Naive thymus-derived CD8-positive, alpha-beta T cell (primary cell): ENCODE measurements at regions not wholly inside any gene's neighbourhood (a gene's known extent, or its start where the extent isn't known, plus 50 kb on each side); places are given as distances from the start of the nearest gene placed in this dataset.
A peak's percentile ranks its signal among the peaks of the same experiment; 100 is the strongest.

ENCODE experiments used
- ATAC-seq, 2 donors: fragments of 150-1000 bp; cut with Tn5 transposase in 1 of 2; sonication (Bioruptor Pico), chemical (Tn5 transposase) in 1 of 2; 1 replicate in 1 of 2; 2 replicates in 1 of 2; pipeline ENCODE4 v1.10.0; 2021; ENCODE audit warnings: mild to moderate bottlenecking in 2 of 2, moderate library complexity in 2 of 2
- POLR2A ChIA-PET: fragments of 350-600 bp; sonication (Branson Sonifier 250); formaldehyde crosslinking; loops from one replicate; lab custom pipeline; 2021; ENCODE audit warnings: antibody characterized with exemption; lab: Charles Lee
- DNase-seq, 10 donors: peaks; one replicate each; pipeline versions ENCODE4 v3.0.0 to v3.0.0-alpha.2; 2020 to 2022
- H3K27ac Mint-ChIP-seq, 10 donors: one replicate each; pipeline ENCODE4 v1.8.0; 2020 to 2022; ENCODE audit warnings: mild to moderate bottlenecking in 10 of 10, mixed read lengths in 10 of 10, moderate library complexity in 4 of 10, inconsistent platforms in 1 of 10
- H3K27me3 Mint-ChIP-seq, 5 donors: one replicate each; pipeline ENCODE4 v1.8.0; 2021 to 2022; ENCODE audit warnings: mixed read lengths in 5 of 5
- H3K36me3 Mint-ChIP-seq, 3 donors: one replicate each; pipeline ENCODE4 v1.8.0; 2020 to 2022; ENCODE audit warnings: mixed read lengths in 3 of 3, mild to moderate bottlenecking in 2 of 3, inconsistent platforms in 1 of 3
- H3K4me1 Mint-ChIP-seq, 4 donors: one replicate each; pipeline ENCODE4 v1.8.0; 2021 to 2022; ENCODE audit warnings: mixed read lengths in 4 of 4
- H3K4me3 Mint-ChIP-seq, 10 donors: one replicate each; pipeline ENCODE4 v1.8.0; 2020 to 2022; ENCODE audit warnings: mild to moderate bottlenecking in 10 of 10, mixed read lengths in 10 of 10, moderate library complexity in 6 of 10, inconsistent platforms in 1 of 10
- H3K9me3 Mint-ChIP-seq, 9 donors: one replicate each; pipeline ENCODE4 v1.8.0; 2020 to 2022; ENCODE audit warnings: mixed read lengths in 9 of 9, mild to moderate bottlenecking in 3 of 9, inconsistent platforms in 1 of 9, moderate library complexity in 1 of 9

DNA sequence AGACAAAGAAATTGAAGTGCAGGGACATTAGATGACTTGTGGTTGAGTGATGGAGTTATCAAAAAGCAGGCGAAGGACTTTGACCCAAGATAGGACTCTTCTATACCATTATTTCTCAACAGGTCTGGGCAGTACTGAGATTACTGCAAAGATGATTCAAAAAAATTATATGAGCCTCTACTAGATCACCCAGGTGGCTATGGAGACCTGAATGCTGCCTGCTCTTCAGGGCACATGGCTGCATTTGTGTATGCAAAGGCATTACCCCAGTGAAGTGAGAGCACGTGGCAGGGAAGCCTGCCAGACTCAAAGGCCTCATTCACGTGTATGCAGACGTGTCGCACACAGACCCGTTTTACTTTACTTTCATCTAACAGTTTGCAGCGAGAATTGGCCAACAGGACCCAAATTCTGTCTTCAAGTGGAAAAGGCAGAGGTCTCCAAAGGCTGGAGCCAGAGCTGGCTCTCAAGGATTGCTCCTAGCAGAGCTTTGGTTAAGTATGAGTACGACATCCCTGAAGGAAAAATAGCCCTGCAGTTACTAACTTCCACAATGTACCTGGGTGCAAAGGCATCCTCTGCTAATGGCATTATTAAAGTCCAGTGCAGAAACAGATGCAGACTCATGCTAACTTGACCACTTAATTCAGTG, 113.8 kb upstream of the ARMC2 start:
- Mint-ChIP-seq H3K4me3 (no peak overlapping the region), H3K9me3 (no peaks in the 10 kb centered on the region), H3K27me3 (peaks cover 0 to 5% (median 0%) of the 10 kb centered on the region in 5 donors), H3K36me3 (no peaks in the 10 kb centered on the region), H3K27ac (no peak overlapping the region), H3K4me1 (peaks cover 0 to 4% (median 0%) of the 10 kb centered on the region in 4 donors)
- ATAC-seq (no peak), DNase-seq (no peak)
- POLR2A ChIA-PET = no interaction called here

DNA sequence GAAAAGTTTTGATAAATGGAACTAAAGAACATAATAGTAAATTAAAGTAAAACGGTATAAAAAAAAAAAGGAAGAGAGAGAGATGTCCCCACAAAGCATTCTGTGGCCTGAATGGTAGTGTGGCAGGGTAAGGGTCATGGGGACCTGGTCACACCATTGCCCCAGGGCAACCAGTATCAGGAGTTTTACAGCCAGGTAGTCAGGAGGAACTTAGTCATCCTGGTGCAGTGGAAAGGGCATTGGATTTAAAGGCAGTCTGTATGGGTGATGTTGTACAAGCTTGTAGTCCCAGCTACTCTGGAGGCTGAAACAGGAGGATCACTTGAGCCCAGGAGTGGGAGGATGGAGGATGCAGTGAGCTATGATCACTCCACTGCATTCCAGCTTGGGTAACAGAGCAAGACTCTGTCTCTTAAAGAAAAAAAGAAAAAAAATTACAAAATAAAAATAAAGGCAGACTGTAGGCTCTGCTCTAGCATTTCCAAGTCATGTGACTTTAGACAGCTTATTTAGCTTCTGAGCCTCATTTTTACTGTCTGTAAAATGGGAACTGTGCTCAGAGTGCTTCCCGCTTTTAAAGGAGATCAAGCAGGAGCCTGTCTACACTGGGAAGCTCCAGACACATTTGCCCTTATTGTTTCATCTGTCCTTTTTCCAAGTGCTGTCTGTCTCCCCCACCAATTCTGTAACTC, 112.8 kb upstream of the ARMC2 start:
- H3K4me3 Mint-ChIP-seq = no peak overlapping the region
- POLR2A ChIA-PET = no interaction called here
- H3K27ac Mint-ChIP-seq = peak overlapping the region in 1 of 10 donors; percentile 14
- H3K4me1 Mint-ChIP-seq = peaks cover 0 to 4% (median 0%) of the 10 kb centered on the region in 4 donors
- no peak for DNase-seq
- no peaks in the 10 kb centered on the region for H3K36me3 Mint-ChIP-seq
- no peak for ATAC-seq
- H3K9me3 Mint-ChIP-seq = no peaks in the 10 kb centered on the region
- H3K27me3 Mint-ChIP-seq = peaks cover 0 to 5% (median 0%) of the 10 kb centered on the region in 5 donors

DNA sequence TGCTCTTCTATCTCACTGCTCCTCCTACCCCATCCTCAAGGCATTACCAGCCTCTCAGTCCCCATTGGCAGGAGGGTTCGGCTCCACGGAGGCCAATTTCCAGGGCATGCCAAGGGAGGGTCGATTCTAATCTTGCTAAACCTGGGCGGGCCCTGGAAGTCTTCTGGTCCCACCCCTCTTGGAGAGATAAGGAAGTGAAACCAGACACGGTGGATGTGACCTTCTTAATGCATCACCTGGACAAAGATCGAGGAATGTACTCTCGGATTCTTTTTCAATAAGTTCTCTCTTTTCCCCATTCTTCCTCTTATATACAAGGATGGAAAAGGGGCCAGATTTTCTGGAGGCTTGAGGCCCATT, 112.2 kb upstream of the ARMC2 start:
- no peak overlapping the region for H3K4me3 Mint-ChIP-seq
- DNase-seq (no peak), ATAC-seq (no peak)
- POLR2A ChIA-PET = no interaction called here
- no peaks in the 10 kb centered on the region for H3K36me3 Mint-ChIP-seq
- no peaks in the 10 kb centered on the region for H3K9me3 Mint-ChIP-seq
- H3K27me3 Mint-ChIP-seq = peaks cover 0 to 5% (median 0%) of the 10 kb centered on the region in 5 donors
- H3K4me1 Mint-ChIP-seq = peaks cover 0 to 4% (median 0%) of the 10 kb centered on the region in 4 donors
- H3K27ac Mint-ChIP-seq = no peak overlapping the region

DNA sequence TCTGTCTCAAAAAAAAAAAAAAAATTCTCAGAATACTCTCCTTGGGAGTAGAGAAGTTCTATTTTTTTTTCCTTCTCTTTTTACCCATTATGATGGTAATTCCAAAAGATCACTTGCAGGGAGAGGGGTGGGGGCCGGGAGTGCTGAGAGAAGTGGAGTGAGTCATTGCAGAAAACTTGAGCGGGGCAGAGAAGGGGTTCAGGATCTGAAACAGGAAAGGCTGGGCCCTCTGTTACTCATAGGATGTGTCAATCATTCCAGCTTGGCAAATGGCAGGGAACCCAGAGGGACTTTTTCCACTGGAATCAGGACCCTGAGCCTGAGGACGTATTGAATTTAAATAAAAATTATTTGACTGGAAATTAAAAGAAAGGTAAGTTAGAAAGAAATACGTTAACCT, 111.4 kb upstream of the ARMC2 start:
- Mint-ChIP-seq H3K27ac (no peak overlapping the region), H3K27me3 (peaks cover 0 to 8% (median 3%) of the 10 kb centered on the region in 5 donors), H3K9me3 (no peaks in the 10 kb centered on the region), H3K4me3 (no peak overlapping the region), H3K36me3 (no peaks in the 10 kb centered on the region), H3K4me1 (peaks cover 0 to 4% (median 0%) of the 10 kb centered on the region in 4 donors)
- POLR2A ChIA-PET = interaction anchor here (1.2 kb wide), 1 partner anchor 15 kb away, joined by 3 read pairs; no protein-coding TSS in a partner anchor
- no peak for DNase-seq
- no peak for ATAC-seq

DNA sequence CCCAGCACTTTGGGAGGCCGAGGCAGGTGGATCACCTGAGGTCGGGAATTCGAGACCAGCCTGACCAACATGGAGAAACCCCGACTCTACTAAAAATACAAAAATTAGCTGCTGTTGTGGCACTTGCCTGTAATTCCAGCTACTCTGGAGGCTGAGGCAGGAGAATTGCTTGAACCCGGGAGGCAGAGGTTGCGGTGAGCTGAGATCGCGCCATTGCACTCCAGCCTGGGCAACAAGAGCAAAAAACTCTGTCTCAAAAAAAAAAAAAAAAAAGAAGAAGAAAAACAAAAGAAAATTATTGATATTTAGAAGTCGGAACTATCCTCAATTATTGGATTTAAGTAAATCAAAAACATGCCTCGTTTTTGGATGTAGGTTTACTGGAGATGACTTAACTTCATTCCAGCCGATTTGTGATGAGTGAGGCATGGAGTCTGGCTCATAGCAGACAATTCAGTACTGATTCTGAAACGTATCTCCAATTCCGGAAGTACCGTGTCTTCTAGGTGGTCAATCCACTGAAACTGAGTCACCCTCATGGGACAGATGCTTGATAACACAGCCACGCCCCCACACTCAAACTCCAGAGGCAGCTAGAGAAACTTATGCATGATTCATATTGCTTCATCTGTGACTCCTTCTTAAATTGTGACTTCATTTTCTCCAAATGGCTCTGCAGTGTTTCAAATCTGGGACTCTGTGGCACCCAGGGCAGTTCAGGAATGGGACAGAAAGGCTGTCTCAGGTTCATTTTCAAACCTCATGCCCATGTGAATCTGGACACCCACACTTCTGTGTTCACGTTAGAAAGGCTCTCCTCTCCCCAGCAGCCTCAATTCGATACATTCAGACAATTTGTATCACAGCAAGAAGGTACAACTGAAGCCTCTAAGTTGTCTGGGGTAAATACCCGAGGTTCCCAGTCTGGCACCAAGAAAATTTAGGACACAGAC, 110.4 kb upstream of the ARMC2 start:
- Mint-ChIP-seq H3K9me3 (no peaks in the 10 kb centered on the region), H3K27me3 (peaks cover 0 to 13% (median 3%) of the 10 kb centered on the region in 5 donors), H3K27ac (no peak overlapping the region), H3K4me1 (peaks cover 0 to 4% (median 0%) of the 10 kb centered on the region in 4 donors), H3K36me3 (no peaks in the 10 kb centered on the region), H3K4me3 (no peak overlapping the region)
- DNase-seq (no peak), ATAC-seq (no peak)
- POLR2A ChIA-PET = interaction anchor here (1.2 kb wide), 1 partner anchor 16 kb away, joined by 3 read pairs; no protein-coding TSS in a partner anchor

DNA sequence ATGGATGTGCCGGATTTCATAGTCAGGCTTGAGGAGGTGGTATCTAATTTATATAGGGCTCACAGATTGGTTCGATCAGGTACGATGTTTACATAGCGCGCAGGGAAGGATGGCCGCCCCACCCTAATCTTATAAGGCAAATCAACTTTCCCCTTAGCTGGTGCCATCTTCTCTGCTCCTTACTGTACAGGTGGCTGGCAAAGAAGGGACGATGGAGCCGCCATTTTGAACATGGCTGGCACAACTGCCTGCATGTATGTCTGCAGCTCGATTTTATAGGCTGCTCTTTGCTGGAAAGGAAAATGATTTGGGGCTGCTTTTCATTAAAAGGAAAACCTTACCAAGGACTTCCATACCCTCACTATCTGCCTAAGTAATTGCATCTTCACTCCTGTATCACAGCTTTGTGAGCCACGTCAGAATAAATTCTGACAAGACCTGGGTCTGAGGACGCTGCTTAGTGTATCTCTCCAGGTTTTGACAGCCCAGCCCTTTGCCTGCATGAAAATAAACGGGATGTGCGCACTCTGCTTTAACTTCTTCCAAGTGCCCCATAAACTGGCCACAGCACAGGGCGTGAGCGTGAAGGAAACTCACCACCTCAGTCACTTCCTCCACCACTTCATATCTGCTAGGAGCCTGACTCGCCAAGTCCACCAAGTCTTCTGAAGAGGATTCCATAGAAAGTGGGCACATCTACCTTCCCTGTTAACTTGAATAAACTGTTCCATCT, 109.4 kb upstream of the ARMC2 start:
- Mint-ChIP-seq H3K27me3 (peaks cover 0 to 23% (median 6%) of the 10 kb centered on the region in 5 donors), H3K36me3 (no peaks in the 10 kb centered on the region), H3K4me3 (no peak overlapping the region), H3K27ac (no peak overlapping the region), H3K4me1 (peaks cover 0 to 4% (median 0%) of the 10 kb centered on the region in 4 donors), H3K9me3 (no peaks in the 10 kb centered on the region)
- ATAC-seq = no peak
- no peak for DNase-seq
- POLR2A ChIA-PET = no interaction called here

GRCh38 chr6:108739496-108740330, 108.5 kb upstream of the ARMC2 start:
- POLR2A ChIA-PET = no interaction called here
- H3K27ac Mint-ChIP-seq = peak overlapping the region in 1 of 10 donors; percentile 4
- DNase-seq = no peak
- ATAC-seq = no peak
- H3K27me3 Mint-ChIP-seq = peaks cover 0 to 24% (median 6%) of the 10 kb centered on the region in 5 donors
- H3K36me3 Mint-ChIP-seq = no peaks in the 10 kb centered on the region
- no peak overlapping the region for H3K4me3 Mint-ChIP-seq
- H3K4me1 Mint-ChIP-seq = peaks cover 0 to 4% (median 0%) of the 10 kb centered on the region in 4 donors
- H3K9me3 Mint-ChIP-seq = no peaks in the 10 kb centered on the region

- DNase-seq = no peak
- no peak overlapping the region for H3K4me3 Mint-ChIP-seq
- peaks cover 0 to 24% (median 9%) of the 10 kb centered on the region in 5 donors for H3K27me3 Mint-ChIP-seq
- ATAC-seq = no peak
- no peaks in the 10 kb centered on the region for H3K36me3 Mint-ChIP-seq
- POLR2A ChIA-PET = no interaction called here
- H3K27ac Mint-ChIP-seq = no peak overlapping the region
- peaks cover 0 to 2% (median 0%) of the 10 kb centered on the region in 4 donors for H3K4me1 Mint-ChIP-seq
- no peaks in the 10 kb centered on the region for H3K9me3 Mint-ChIP-seq
These were observed 106.8 kb upstream of the ARMC2 start for GRCh38 chr6:108741331-108741989.

DNA sequence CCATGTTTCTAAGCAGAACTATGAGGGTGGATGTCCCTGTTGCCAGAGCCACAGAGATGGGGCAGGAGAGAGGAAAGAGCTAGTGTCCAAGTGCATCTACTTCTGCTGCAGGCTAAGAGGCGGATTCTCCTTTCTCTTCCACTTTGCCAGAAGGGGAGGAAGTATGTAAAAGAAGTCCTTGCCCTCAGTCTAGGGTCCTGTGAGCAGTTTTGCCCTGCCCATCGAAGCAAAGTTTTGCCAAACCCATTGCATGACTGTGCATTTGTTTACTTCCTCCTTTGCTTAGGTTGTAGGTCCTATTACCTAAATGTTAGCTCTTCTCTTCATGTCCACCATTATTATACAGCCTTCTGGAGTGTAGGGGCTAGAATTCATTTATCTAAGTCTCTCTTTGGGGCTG, 106.2 kb upstream of the ARMC2 start:
- Mint-ChIP-seq H3K36me3 (no peaks in the 10 kb centered on the region), H3K9me3 (no peaks in the 10 kb centered on the region), H3K27ac (no peak overlapping the region), H3K4me1 (peaks cover 0 to 4% (median 0%) of the 10 kb centered on the region in 4 donors), H3K4me3 (no peak overlapping the region), H3K27me3 (peaks cover 0 to 24% (median 9%) of the 10 kb centered on the region in 5 donors)
- POLR2A ChIA-PET = no interaction called here
- DNase-seq (no peak), ATAC-seq (no peak)

DNA sequence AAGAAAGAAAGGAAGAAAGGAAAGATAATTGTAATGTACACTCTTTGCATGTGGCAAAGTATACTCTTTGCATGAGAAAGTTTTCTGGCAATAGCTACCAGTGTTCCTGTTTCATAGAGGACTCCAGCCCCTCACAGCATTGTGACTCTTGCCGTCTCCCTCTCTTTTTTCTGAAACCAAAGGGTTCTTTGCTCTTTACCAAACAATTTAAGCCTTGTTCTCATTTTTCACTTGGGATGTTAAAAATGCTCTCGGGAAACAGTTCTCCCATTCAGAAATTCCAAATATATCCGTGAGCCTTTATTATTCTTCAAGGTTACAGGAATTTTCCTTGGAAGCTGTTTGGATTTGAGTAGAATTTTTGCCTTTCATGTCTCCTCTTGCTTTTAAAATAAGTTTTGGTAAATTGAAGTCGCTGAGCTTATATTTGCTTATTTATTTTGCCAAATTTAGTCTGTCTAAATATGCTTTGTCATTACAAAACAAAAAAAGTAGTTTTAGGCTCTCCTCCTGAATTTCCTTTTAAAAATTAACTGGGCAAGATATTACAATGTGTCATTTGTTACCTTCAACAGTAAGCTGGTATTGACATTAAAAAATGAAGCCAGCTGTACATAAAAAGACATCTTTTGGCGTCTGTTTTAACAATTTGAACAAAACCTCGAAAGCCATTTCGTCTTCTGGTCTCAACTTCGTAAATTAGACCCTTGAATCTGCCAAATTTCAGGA, 103.8 kb upstream of the ARMC2 start:
- Mint-ChIP-seq H3K4me1 (peaks cover 0 to 2% (median 0%) of the 10 kb centered on the region in 4 donors), H3K9me3 (no peaks in the 10 kb centered on the region), H3K36me3 (no peaks in the 10 kb centered on the region), H3K27ac (no peak overlapping the region), H3K27me3 (peaks cover 3 to 24% (median 9%) of the 10 kb centered on the region in 5 donors), H3K4me3 (no peak overlapping the region)
- POLR2A ChIA-PET = no interaction called here
- no peak for ATAC-seq
- no peak for DNase-seq

DNA sequence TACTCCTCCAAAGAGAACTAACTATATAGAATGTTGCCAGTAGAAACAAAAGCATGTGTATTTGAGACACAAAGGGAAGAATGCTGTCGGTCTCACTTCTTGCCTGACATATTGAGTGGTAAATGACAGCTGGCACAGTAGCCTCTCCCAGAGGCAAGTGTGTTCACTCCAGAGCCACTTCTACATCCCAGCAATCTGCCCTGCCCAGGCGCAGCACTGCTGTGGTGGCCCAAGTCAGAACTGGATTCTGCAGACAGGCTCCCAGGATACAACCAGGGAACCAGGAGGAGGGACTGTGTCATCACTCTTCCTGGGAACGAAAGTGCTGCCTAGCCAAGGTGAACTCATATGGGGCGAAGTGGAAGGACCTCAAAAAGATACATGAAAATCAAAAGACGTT, 103.2 kb upstream of the ARMC2 start:
- Mint-ChIP-seq H3K4me1 (peaks cover 0 to 2% (median 0%) of the 10 kb centered on the region in 4 donors), H3K4me3 (no peak overlapping the region), H3K36me3 (no peaks in the 10 kb centered on the region), H3K27ac (no peak overlapping the region), H3K27me3 (peaks cover 4 to 24% (median 9%) of the 10 kb centered on the region in 5 donors), H3K9me3 (no peaks in the 10 kb centered on the region)
- POLR2A ChIA-PET = no interaction called here
- no peak for DNase-seq
- no peak for ATAC-seq
